Naive thymus-derived CD8-positive, alpha-beta T cell (primary cell): ENCODE measurements at regions not wholly inside any gene's neighbourhood (a gene's known extent, or its start where the extent isn't known, plus 50 kb on each side); places are given as distances from the start of the nearest gene placed in this dataset.

Experiments
- ATAC-seq, 2 donors: fragments of 150-1000 bp; cut with Tn5 transposase in 1 of 2; sonication (Bioruptor Pico), chemical (Tn5 transposase) in 1 of 2; 1 replicate in 1 of 2; 2 replicates in 1 of 2; pipeline ENCODE4 v1.10.0; 2021; ENCODE audit warnings: mild to moderate bottlenecking in 2 of 2, moderate library complexity in 2 of 2
- POLR2A ChIA-PET: fragments of 350-600 bp; sonication (Branson Sonifier 250); formaldehyde crosslinking; loops from one replicate; lab custom pipeline; 2021; ENCODE audit warnings: antibody characterized with exemption; lab: Charles Lee
- DNase-seq, 10 donors: peaks; one replicate each; pipeline versions ENCODE4 v3.0.0 to v3.0.0-alpha.2; 2020 to 2022
- H3K27ac Mint-ChIP-seq, 10 donors: one replicate each; pipeline ENCODE4 v1.8.0; 2020 to 2022; ENCODE audit warnings: mild to moderate bottlenecking in 10 of 10, mixed read lengths in 10 of 10, moderate library complexity in 4 of 10, inconsistent platforms in 1 of 10
- H3K27me3 Mint-ChIP-seq, 5 donors: one replicate each; pipeline ENCODE4 v1.8.0; 2021 to 2022; ENCODE audit warnings: mixed read lengths in 5 of 5
- H3K36me3 Mint-ChIP-seq, 3 donors: one replicate each; pipeline ENCODE4 v1.8.0; 2020 to 2022; ENCODE audit warnings: mixed read lengths in 3 of 3, mild to moderate bottlenecking in 2 of 3, inconsistent platforms in 1 of 3
- H3K4me1 Mint-ChIP-seq, 4 donors: one replicate each; pipeline ENCODE4 v1.8.0; 2021 to 2022; ENCODE audit warnings: mixed read lengths in 4 of 4
- H3K4me3 Mint-ChIP-seq, 10 donors: one replicate each; pipeline ENCODE4 v1.8.0; 2020 to 2022; ENCODE audit warnings: mild to moderate bottlenecking in 10 of 10, mixed read lengths in 10 of 10, moderate library complexity in 6 of 10, inconsistent platforms in 1 of 10
- H3K9me3 Mint-ChIP-seq, 9 donors: one replicate each; pipeline ENCODE4 v1.8.0; 2020 to 2022; ENCODE audit warnings: mixed read lengths in 9 of 9, mild to moderate bottlenecking in 3 of 9, inconsistent platforms in 1 of 9, moderate library complexity in 1 of 9

DNA sequence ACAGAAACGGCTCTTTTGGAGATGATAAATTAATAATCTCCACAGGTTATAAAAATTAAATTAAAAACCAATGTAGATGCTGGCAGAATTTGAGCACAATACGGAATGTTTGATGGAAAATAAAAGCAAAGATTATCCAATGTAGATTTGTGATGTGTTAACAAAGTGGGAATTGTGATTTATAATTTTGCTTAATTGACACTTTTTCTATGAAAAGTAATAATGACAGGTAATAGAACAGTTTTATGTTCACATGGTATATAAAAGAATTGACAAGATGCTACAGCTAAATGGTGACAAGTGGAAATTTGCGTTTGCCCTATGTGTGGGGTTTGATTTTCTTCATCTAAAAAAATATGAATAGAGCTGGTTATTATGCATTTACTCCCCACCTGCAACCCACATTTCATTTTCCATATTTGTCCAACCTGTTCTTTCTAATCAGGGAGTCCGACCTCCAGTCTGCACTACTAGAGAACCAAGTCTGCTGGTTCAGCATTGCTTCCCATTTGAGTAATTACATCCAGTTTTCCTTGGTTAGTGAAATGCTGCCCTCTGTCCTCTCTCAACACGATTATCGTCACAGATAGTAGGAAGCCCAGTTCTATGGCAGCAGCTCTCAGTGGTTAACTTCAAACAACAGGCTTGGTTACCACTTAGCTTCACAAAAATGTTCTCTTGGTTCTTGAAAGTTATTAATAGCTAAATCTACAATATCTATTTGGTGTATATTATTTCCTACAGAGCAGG is 61.4 kb upstream of the SLITRK1 start:
- Mint-ChIP-seq H3K27ac (no peak overlapping the region), H3K9me3 (no peaks in the 10 kb centered on the region), H3K27me3 (peaks cover 0 to 5% (median 0%) of the 10 kb centered on the region in 5 donors), H3K4me1 (no peaks in the 10 kb centered on the region), H3K36me3 (no peaks in the 10 kb centered on the region), H3K4me3 (no peak overlapping the region)
- ATAC-seq (no peak), DNase-seq (no peak)
- POLR2A ChIA-PET, result no interaction called here

GRCh38 chr13:83941701-83942335 is 59.5 kb upstream of the SLITRK1 start:
- no peaks in the 10 kb centered on the region for H3K36me3 Mint-ChIP-seq

DNA sequence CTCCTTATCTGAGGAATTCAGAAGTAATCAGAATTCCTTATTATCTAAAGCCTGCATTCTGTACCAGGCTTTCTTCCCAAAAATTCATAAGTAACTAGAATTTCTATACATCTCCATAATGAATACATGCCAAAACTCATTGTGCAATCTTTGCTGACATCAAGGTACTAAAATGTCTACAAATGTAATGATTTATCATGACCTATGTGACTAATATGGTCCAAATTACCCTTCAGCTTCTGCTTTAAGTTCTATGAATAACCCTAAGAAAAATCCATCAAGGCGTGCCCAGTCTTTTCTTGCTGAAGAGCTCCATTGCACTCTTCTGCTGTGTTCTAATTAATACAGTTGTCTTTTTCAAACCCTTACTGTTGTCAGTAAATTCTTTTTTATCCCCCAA is 58.5 kb upstream of the SLITRK1 start:
- no peaks in the 10 kb centered on the region for H3K4me1 Mint-ChIP-seq
- H3K4me3 Mint-ChIP-seq, result no peak overlapping the region
- no peak for DNase-seq

More at GRCh38 chr13:83941701-83942335, 59.5 kb upstream of the SLITRK1 start:
- Mint-ChIP-seq H3K27me3 (no peaks in the 10 kb centered on the region), H3K9me3 (no peaks in the 10 kb centered on the region), H3K4me3 (no peak overlapping the region), H3K4me1 (no peaks in the 10 kb centered on the region), H3K27ac (no peak overlapping the region)
- DNase-seq (no peak), ATAC-seq (no peak)
- POLR2A ChIA-PET, result no interaction called here

GRCh38 chr13:83937579-83937978 is 55.3 kb upstream of the SLITRK1 start:
- DNase-seq (no peak), ATAC-seq (no peak)
- no peaks in the 10 kb centered on the region for H3K27me3 Mint-ChIP-seq
- no peaks in the 10 kb centered on the region for H3K36me3 Mint-ChIP-seq
- H3K9me3 Mint-ChIP-seq, result no peaks in the 10 kb centered on the region
- H3K27ac Mint-ChIP-seq, result no peak overlapping the region
- POLR2A ChIA-PET, result no interaction called here
- no peaks in the 10 kb centered on the region for H3K4me1 Mint-ChIP-seq
- H3K4me3 Mint-ChIP-seq, result no peak overlapping the region

More for the DNA sequence above, 58.5 kb upstream of the SLITRK1 start:
- Mint-ChIP-seq H3K9me3 (no peaks in the 10 kb centered on the region), H3K27ac (no peak overlapping the region), H3K27me3 (no peaks in the 10 kb centered on the region), H3K36me3 (no peaks in the 10 kb centered on the region)
- no peak for ATAC-seq
- POLR2A ChIA-PET, result no interaction called here

GRCh38 chr13:83935566-83935965 is 53.3 kb upstream of the SLITRK1 start:
- Mint-ChIP-seq H3K36me3 (no peaks in the 10 kb centered on the region), H3K27ac (no peak overlapping the region), H3K27me3 (no peaks in the 10 kb centered on the region), H3K4me3 (no peak overlapping the region), H3K9me3 (peaks cover 0 to 4% (median 0%) of the 10 kb centered on the region in 9 donors), H3K4me1 (no peaks in the 10 kb centered on the region)
- no peak for ATAC-seq
- no peak for DNase-seq
- POLR2A ChIA-PET, result no interaction called here
